Kidney tubule cell (primary cell): ENCODE measurements at regions not wholly inside any gene's neighbourhood (a gene's known extent, or its start where the extent isn't known, plus 50 kb on each side); places are given as distances from the start of the nearest gene placed in this dataset.

Experiments
- DNase-seq: peaks from one replicate; pipeline ENCODE4 v3.0.0-alpha.2; 2018; ENCODE audit warnings: low spot score

- DNase-seq = no peak
These were observed 60.8 kb downstream of the CCNA1 start for GRCh38 chr13:36493046-36493445.

DNA sequence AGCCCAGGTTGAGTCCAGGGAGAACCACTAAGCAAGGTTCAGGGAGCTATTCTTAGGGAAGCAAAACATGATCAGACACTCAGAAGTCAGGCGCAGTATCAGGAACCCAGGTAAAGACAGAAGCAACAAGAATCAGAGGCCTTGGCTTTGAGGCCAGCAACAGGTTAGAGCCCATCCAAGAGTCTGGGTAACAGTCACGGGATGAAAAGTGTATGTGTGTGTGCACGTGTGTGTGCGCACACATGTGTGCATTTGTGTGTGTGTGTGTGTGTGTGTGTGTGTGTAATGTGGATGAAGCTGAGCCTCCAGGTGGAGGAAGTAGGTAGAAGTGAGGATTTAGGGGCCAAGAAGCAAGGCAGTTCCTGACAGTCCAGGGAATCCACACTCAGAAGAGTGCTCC lies 63.1 kb downstream of the CCNA1 start:
- DNase-seq = no peak

GRCh38 chr13:36509369-36509768 lies 77.1 kb downstream of the CCNA1 start:
- DNase-seq = no peak

- no peak for DNase-seq
These were observed 80.5 kb downstream of the CCNA1 start for GRCh38 chr13:36512771-36513170.

DNA sequence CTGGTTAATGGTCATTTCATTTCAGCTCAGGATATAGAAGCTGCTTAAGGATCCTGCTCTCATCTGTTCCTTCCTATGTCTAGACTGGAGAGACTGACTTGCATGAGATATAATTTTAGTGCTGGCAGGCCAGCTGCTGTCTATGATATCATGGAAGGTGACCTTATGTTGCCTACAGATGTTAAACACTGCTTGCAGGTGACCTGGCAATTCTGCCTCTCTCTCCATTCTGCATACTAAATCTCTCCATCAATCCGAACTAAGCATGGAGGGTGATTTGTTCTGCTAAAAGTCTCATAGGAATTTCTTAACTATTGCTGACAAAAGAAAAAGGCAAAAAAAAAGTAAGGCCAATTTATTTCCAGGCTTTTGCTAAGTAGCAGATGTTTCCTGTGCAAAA lies 81.0 kb downstream of the CCNA1 start:
- no peak for DNase-seq

GRCh38 chr13:36515466-36515865 lies 83.2 kb downstream of the CCNA1 start:
- DNase-seq = no peak

DNA sequence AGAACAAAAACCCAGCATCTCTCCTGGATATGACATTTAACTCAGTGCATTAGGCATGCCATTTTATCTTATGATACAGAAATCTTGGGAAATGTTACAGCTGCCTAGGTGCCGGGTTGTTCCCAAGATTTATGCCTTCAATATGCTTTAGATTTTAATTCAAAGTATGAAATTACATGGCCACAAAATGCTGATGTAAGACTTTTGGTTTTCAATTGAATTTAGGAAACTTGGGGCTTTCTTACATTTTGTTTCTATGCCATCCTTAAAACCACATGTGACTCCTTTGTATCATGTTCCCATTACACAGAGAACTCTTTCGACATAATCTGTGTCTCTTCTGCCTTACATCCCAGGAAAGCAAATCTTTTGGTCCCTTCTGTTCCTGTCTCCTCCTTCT lies 83.9 kb downstream of the CCNA1 start:
- DNase-seq = no peak

DNA sequence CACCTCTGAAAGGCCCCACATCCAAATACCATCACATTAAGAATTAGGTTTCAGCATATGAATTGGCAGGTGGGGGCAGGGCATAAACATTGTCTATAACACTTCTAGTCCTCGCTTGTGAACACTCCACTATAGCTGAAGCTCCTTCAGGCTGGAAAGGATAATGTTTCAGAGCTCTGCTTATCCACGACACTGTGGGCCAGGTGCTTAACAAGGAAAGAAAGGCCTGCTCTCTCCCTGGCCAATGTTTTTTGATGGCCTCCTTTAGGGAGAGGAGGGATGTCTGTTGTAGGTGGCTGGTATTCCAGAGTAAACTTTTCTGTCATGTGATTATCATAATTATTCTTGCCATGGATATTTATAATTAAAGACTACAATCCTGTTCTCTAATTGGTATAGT lies 86.4 kb downstream of the CCNA1 start:
- no peak for DNase-seq

- DNase-seq = no peak
These were observed 87.1 kb downstream of the CCNA1 start for GRCh38 chr13:36519432-36519831.

DNA sequence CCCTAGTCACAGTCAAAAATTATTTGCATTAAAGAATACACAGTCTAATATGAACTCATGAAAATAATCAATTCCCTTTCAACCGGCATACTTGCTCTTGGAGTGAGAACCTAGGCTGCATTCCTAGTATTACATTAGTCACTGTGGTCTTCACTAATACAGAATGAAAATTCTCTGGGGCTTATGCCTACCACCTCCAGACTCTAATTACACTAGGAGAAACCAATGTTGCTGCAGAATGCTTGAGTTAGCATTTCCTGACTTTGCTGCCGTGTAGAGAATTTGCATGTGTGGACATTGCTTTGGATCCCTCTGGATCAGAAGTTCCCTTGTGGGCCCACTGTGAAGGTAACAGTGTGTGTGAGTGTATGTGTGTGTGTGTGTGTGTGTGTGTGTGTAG lies 87.8 kb downstream of the CCNA1 start:
- DNase-seq = no peak

- DNase-seq = peak; percentile 25
These were observed 94.6 kb downstream of the CCNA1 start for GRCh38 chr13:36526897-36527296.

- no peak for DNase-seq
These were observed 95.8 kb downstream of the CCNA1 start for GRCh38 chr13:36528105-36528504.

- peak; percentile 74 for DNase-seq
These were observed 97.9 kb downstream of the CCNA1 start for GRCh38 chr13:36530050-36530789.

DNA sequence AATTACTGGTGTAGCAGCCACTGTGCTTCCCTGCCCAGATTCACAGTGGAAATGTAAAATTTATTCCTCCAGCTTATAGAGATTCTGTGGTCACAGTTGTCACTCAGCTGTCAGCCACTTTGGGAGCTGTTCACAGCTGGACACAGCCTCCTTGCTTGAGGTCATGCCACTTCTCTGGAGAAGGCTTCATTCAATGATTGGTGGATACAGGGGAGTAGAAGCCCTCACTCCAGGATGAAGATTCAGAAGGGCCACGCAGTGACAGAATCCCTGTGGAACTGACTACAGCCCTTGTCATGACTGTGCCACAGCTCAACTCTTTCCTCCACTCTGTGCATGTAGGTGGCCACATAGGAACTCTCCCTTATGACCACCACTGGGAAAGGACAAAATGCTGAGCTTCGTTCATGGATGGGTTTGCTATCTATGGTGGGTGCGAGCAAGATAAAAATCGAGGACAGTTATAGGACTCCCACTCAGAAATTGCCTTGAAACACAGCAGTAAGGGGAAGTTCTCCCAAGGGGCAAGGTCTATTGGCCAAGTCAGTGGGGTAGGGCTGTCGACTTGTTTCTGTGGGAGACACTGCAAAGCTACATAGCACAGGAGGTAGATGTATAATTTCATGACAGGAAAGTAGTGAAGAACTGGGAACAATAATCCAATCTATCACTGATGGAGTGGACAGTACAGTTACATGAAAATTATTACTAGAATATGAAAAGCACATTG lies 98.7 kb downstream of the CCNA1 start:
- no peak for DNase-seq

- peak; percentile 46 for DNase-seq
These were observed 99.6 kb downstream of the CCNA1 start for GRCh38 chr13:36531746-36532486.

DNA sequence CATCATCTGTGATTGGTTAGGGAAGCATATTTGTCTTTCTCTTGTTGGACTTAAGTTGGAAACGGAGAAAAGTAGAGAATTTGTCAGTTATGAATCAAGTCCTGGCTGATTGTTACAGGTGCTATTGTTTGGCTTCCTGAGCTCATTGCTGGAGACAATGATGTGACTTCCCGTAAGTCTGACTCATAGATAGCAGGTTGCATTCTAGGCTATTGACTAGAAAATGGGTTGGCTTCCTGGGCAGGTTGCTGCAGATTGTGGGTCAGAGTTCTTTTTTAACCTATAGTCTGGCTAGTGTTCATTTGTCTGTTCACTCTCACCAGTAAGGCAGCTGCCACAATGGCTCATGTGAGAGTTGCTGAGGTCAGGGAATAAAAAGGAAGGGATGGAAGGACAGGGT lies 101.5 kb downstream of the CCNA1 start:
- DNase-seq = peak; percentile 59

DNA sequence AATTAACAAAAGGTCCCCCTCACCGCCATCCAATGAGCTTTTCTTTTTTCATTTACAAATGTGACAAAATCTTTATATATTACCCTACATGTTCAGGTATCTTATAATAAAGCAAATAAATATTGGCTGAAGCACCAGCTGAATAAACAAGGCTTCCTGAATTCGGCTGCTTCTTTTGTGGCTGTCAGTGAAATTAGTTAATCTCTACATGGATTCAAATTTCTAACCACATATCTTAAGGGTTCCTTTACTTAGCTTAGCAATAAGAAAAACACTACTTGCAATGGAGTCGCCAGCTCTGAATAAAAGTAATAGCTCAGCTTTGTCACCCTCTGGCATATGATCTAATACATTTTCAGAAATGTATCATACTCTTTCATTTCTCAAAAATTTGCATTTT lies 104.3 kb downstream of the CCNA1 start:
- no peak for DNase-seq

GRCh38 chr13:36543671-36544070 lies 111.4 kb downstream of the CCNA1 start:
- DNase-seq = no peak

GRCh38 chr13:36548129-36548528 lies 115.8 kb downstream of the CCNA1 start:
- DNase-seq = no peak

- DNase-seq = no peak
These were observed 116.9 kb downstream of the CCNA1 start for GRCh38 chr13:36549126-36549702.

DNA sequence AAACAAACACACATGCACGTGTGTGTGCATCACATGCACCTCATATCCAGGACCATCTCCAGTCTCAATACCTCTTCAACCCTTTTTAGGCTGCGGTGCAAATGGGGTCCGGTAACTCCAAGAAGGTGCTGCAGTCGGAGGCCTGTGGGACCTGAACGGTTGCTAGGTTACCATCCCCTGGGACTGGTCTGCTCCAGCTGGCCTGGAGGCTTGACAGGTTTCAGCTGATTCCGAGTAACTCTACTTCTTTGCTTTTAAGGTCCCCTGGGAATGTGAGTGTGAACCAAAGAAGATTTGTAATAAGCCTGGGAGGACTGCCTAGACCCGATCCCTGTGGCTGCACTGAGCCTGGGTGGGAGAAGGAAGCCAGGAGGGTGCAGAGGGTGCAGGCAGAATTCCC lies 117.5 kb downstream of the CCNA1 start:
- DNase-seq = no peak

- no peak for DNase-seq
These were observed 117.9 kb downstream of the CCNA1 start for GRCh38 chr13:36550177-36550576.

DNA sequence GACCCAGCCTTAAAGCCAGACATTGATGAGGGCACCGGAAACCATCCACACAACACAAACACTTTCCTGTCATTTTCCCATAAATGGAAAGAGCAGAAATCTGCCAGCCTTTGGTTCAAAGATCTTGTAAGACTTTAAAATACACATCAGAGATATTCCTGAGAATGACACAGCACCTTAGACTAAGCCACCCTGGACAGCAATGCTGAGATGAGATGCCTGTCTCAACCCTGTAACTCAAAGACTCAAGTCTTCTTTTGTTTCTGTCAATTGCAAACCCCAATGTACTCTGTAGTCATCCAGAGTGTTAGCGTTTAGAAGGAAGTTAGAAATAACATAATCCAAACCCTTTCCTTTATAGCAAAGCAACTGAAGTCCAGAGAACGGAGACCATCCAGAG lies 119.2 kb downstream of the CCNA1 start:
- no peak for DNase-seq
